CD8-positive, alpha-beta memory T cell (primary cell): ENCODE measurements at regions not wholly inside any gene's neighbourhood (a gene's known extent, or its start where the extent isn't known, plus 50 kb on each side); places are given as distances from the start of the nearest gene placed in this dataset.

Source experiments
- CTCF ChIA-PET: fragments of 350-600 bp; sonication (Branson Sonifier 250); formaldehyde crosslinking; loops from one replicate; lab custom pipeline; 2021; ENCODE audit warnings: antibody characterized with exemption; lab: Charles Lee
- POLR2A ChIA-PET: fragments of 350-600 bp; sonication (Branson Sonifier 250); formaldehyde crosslinking; loops from one replicate; lab custom pipeline; 2021; ENCODE audit warnings: antibody characterized with exemption; lab: Charles Lee
- DNase-seq, 5 donors: peaks; one replicate each; pipeline versions ENCODE4 v3.0.0 to v3.0.0-alpha.2; 2020 to 2022; ENCODE audit warnings: mixed read lengths in 1 of 5
- H3K27ac ChIP-seq: one replicate; pipeline ENCODE4 v1.7.0; 2013; ENCODE audit warnings: low read depth, mild to moderate bottlenecking, low read length, moderate library complexity
- H3K27me3 ChIP-seq: 2 replicates; pipeline ENCODE4 v1.7.0; 2013; ENCODE audit warnings: low read length, mild to moderate bottlenecking; ENCODE audit not compliant: insufficient read depth, poor library complexity, severe bottlenecking
- H3K36me3 ChIP-seq: 2 replicates; pipeline ENCODE4 v1.7.0; 2013; ENCODE audit warnings: mild to moderate bottlenecking, low read length, moderate library complexity; ENCODE audit not compliant: insufficient read depth
- H3K4me1 ChIP-seq: 2 replicates; pipeline ENCODE4 v1.7.0; 2013; ENCODE audit warnings: mild to moderate bottlenecking, low read length, moderate library complexity; ENCODE audit not compliant: insufficient read depth
- H3K4me3 ChIP-seq: 2 replicates; pipeline ENCODE4 v1.7.0; 2013; ENCODE audit warnings: mild to moderate bottlenecking, low read length
- H3K9me3 ChIP-seq: 2 replicates; pipeline ENCODE4 v1.7.0; 2013; ENCODE audit warnings: mild to moderate bottlenecking, low read length
- H3K27ac Mint-ChIP-seq, 8 donors: one replicate each; pipeline ENCODE4 v1.8.0; 2020 to 2021; ENCODE audit warnings: mixed read lengths in 8 of 8, mild to moderate bottlenecking in 6 of 8, inconsistent platforms in 3 of 8, moderate library complexity in 3 of 8
- H3K27me3 Mint-ChIP-seq, 2 donors: one replicate each; pipeline ENCODE4 v1.8.0; 2020 to 2021; ENCODE audit warnings: mixed read lengths in 2 of 2, mild to moderate bottlenecking in 1 of 2, moderate library complexity in 1 of 2
- H3K36me3 Mint-ChIP-seq, 3 donors: one replicate each; pipeline ENCODE4 v1.8.0; 2020 to 2021; ENCODE audit warnings: mixed read lengths in 3 of 3, inconsistent platforms in 1 of 3, mild to moderate bottlenecking in 1 of 3
- H3K4me1 Mint-ChIP-seq, 3 donors: one replicate each; pipeline ENCODE4 v1.8.0; 2020 to 2021; ENCODE audit warnings: mixed read lengths in 3 of 3, inconsistent platforms in 1 of 3, mild to moderate bottlenecking in 1 of 3
- H3K4me3 Mint-ChIP-seq, 7 donors: one replicate each; pipeline ENCODE4 v1.8.0; 2020 to 2021; ENCODE audit warnings: mixed read lengths in 7 of 7, mild to moderate bottlenecking in 6 of 7, moderate library complexity in 4 of 7, inconsistent platforms in 2 of 7
- H3K9me3 Mint-ChIP-seq, 5 donors: one replicate each; pipeline ENCODE4 v1.8.0; 2020 to 2022; ENCODE audit warnings: mixed read lengths in 5 of 5, mild to moderate bottlenecking in 3 of 5, moderate library complexity in 2 of 5, inconsistent platforms in 1 of 5

GRCh38 chr17:36661047-36661666, 59.8 kb downstream of the MRM1 start:
- POLR2A ChIA-PET, result no interaction called here
- no peaks in the 10 kb centered on the region for H3K36me3 ChIP-seq
- no peak overlapping the region for H3K27ac Mint-ChIP-seq
- no peak overlapping the region for H3K4me3 ChIP-seq
- H3K27me3 Mint-ChIP-seq, result peaks cover 29 to 52% of the 10 kb centered on the region in 2 donors
- no peak overlapping the region for H3K4me3 Mint-ChIP-seq
- H3K27ac ChIP-seq, result no peak overlapping the region
- no peaks in the 10 kb centered on the region for H3K4me1 ChIP-seq
- H3K36me3 Mint-ChIP-seq, result peaks cover 0 to 2% (median 0%) of the 10 kb centered on the region in 3 donors
- peaks cover 12% of the 10 kb centered on the region for H3K27me3 ChIP-seq
- no peak for DNase-seq
- no peaks in the 10 kb centered on the region for H3K9me3 ChIP-seq
- H3K4me1 Mint-ChIP-seq, result peaks cover 4 to 12% (median 5%) of the 10 kb centered on the region in 3 donors
- H3K9me3 Mint-ChIP-seq, result no peaks in the 10 kb centered on the region
- CTCF ChIA-PET, result interaction anchor here (1.6 kb wide), 1 partner anchor 32 kb away, joined by 3 read pairs; no protein-coding TSS in a partner anchor

DNA sequence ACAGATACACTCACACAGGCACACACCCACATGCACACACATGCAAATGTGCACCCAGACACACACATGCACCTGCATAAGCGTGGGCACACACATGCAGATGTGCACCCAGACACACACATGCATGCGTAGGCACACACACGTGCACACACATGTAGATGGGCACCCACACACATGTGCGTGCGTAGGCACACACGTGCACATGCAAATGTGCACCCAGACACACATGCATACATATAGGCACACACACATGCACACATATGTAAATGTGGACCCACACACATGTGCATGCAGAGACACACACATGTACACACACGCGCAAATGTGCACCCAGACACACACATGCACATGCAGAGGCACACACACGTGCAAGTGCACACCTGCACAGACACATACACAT, 60.3 kb downstream of the MRM1 start:
- Histone ChIP-seq H3K4me1 (no peaks in the 10 kb centered on the region), H3K27me3 (peaks cover 7% of the 10 kb centered on the region), H3K27ac (no peak overlapping the region), H3K36me3 (no peaks in the 10 kb centered on the region), H3K4me3 (no peak overlapping the region), H3K9me3 (no peaks in the 10 kb centered on the region)
- peaks cover 0 to 2% (median 0%) of the 10 kb centered on the region in 3 donors for H3K36me3 Mint-ChIP-seq
- H3K9me3 Mint-ChIP-seq, result no peaks in the 10 kb centered on the region
- H3K27ac Mint-ChIP-seq, result peak overlapping the region in 1 of 8 donors; percentile 52
- H3K27me3 Mint-ChIP-seq, result peaks cover 25 to 48% of the 10 kb centered on the region in 2 donors
- peaks cover 2 to 10% (median 3%) of the 10 kb centered on the region in 3 donors for H3K4me1 Mint-ChIP-seq
- no peak overlapping the region for H3K4me3 Mint-ChIP-seq
- POLR2A ChIA-PET, result no interaction called here
- no peak for DNase-seq
- CTCF ChIA-PET, result interaction anchor here (1.6 kb wide), 1 partner anchor 33 kb away, joined by 3 read pairs; no protein-coding TSS in a partner anchor

DNA sequence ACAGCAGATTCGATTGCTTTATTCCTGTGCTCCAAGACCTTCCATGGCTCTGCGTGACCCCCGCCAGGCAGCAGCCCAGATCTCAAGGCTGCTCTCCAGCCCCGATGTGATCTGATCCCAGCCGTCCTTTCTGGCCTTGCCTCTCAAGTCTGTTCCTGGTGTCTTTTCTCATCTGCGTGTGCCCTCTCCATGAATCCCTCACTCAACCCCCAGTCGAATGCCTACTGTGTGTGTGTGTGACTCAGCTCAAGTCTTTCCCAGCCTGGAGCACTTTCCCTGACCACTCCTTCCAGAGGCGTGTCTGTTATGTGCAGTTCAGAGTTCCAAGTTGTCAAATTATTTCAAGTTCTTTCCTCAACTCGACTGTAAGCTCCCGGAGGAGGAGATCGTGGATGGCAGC, 64.0 kb downstream of the MRM1 start:
- no peaks in the 10 kb centered on the region for H3K9me3 Mint-ChIP-seq
- H3K27ac ChIP-seq, result no peak overlapping the region
- CTCF ChIA-PET, result no interaction called here
- no peak overlapping the region for H3K4me3 ChIP-seq
- H3K9me3 ChIP-seq, result no peaks in the 10 kb centered on the region
- POLR2A ChIA-PET, result no interaction called here
- H3K36me3 ChIP-seq, result no peaks in the 10 kb centered on the region
- no peak overlapping the region for H3K4me3 Mint-ChIP-seq
- peaks cover 10 to 19% of the 10 kb centered on the region in 2 donors for H3K27me3 Mint-ChIP-seq
- peaks cover 0 to 2% (median 0%) of the 10 kb centered on the region in 3 donors for H3K36me3 Mint-ChIP-seq
- H3K27me3 ChIP-seq, result no peaks in the 10 kb centered on the region
- no peaks in the 10 kb centered on the region for H3K4me1 ChIP-seq
- H3K27ac Mint-ChIP-seq, result no peak overlapping the region
- H3K4me1 Mint-ChIP-seq, result no peaks in the 10 kb centered on the region
- no peak for DNase-seq

- no peaks in the 10 kb centered on the region for H3K9me3 Mint-ChIP-seq
- Histone ChIP-seq H3K4me1 (peaks cover 7% of the 10 kb centered on the region), H3K27me3 (no peaks in the 10 kb centered on the region), H3K4me3 (no peak overlapping the region), H3K9me3 (no peaks in the 10 kb centered on the region), H3K36me3 (no peaks in the 10 kb centered on the region), H3K27ac (no peak overlapping the region)
- ChIA-PET CTCF (interaction anchor here (1.0 kb wide), 1 partner anchor 8 kb away, joined by 3 read pairs; no protein-coding TSS in a partner anchor), POLR2A (no interaction called here)
- no peak for DNase-seq
- peaks cover 4 to 16% (median 15%) of the 10 kb centered on the region in 3 donors for H3K4me1 Mint-ChIP-seq
- H3K36me3 Mint-ChIP-seq, result peaks cover 0 to 2% (median 0%) of the 10 kb centered on the region in 3 donors
- no peak overlapping the region for H3K4me3 Mint-ChIP-seq
- peaks cover 9 to 11% of the 10 kb centered on the region in 2 donors for H3K27me3 Mint-ChIP-seq
- H3K27ac Mint-ChIP-seq, result no peak overlapping the region
Observed at GRCh38 chr17:36667922-36668321, 66.5 kb downstream of the MRM1 start.

GRCh38 chr17:36668824-36669223, 67.4 kb downstream of the MRM1 start:
- peaks cover 9% of the 10 kb centered on the region for H3K4me1 ChIP-seq
- Mint-ChIP-seq H3K27ac (peak overlapping the region in 1 of 8 donors; percentile 35), H3K4me3 (no peak overlapping the region), H3K9me3 (no peaks in the 10 kb centered on the region), H3K27me3 (peaks cover 7 to 11% of the 10 kb centered on the region in 2 donors), H3K36me3 (peaks cover 0 to 2% (median 0%) of the 10 kb centered on the region in 3 donors), H3K4me1 (peaks cover 11 to 25% (median 24%) of the 10 kb centered on the region in 3 donors)
- no peak for DNase-seq
- no peak overlapping the region for H3K27ac ChIP-seq
- H3K9me3 ChIP-seq, result no peaks in the 10 kb centered on the region
- no peak overlapping the region for H3K4me3 ChIP-seq
- H3K27me3 ChIP-seq, result no peaks in the 10 kb centered on the region
- no peaks in the 10 kb centered on the region for H3K36me3 ChIP-seq
- ChIA-PET CTCF (interaction anchor here (1.0 to 1.2 kb wide), 2 partner anchors 9 to 39 kb away, joined by 3 read pairs; no protein-coding TSS in a partner anchor), POLR2A (no interaction called here)

- DNase-seq, result no peak
- Mint-ChIP-seq H3K4me1 (peaks cover 34 to 48% (median 47%) of the 10 kb centered on the region in 3 donors), H3K36me3 (peaks cover 0 to 2% (median 0%) of the 10 kb centered on the region in 3 donors), H3K27ac (peak overlapping the region in 1 of 8 donors; percentile 12), H3K9me3 (no peaks in the 10 kb centered on the region), H3K4me3 (no peak overlapping the region), H3K27me3 (peaks cover 0 to 1% of the 10 kb centered on the region in 2 donors)
- CTCF ChIA-PET, result interaction anchor here (0.7 kb wide), 1 partner anchor 35 kb away, joined by 3 read pairs; no protein-coding TSS in a partner anchor
- H3K9me3 ChIP-seq, result no peaks in the 10 kb centered on the region
- peaks cover 28% of the 10 kb centered on the region for H3K4me1 ChIP-seq
- no peak overlapping the region for H3K4me3 ChIP-seq
- H3K27ac ChIP-seq, result no peak overlapping the region
- POLR2A ChIA-PET, result no interaction called here
- no peaks in the 10 kb centered on the region for H3K27me3 ChIP-seq
- no peaks in the 10 kb centered on the region for H3K36me3 ChIP-seq
Observed at GRCh38 chr17:36671144-36671543, 69.8 kb downstream of the MRM1 start.

- H3K27me3 ChIP-seq, result no peaks in the 10 kb centered on the region
- no peaks in the 10 kb centered on the region for H3K27me3 Mint-ChIP-seq
- H3K36me3 Mint-ChIP-seq, result peaks cover 0 to 2% (median 0%) of the 10 kb centered on the region in 3 donors
- ChIA-PET CTCF (no interaction called here), POLR2A (no interaction called here)
- H3K27ac ChIP-seq, result no peak overlapping the region
- H3K27ac Mint-ChIP-seq, result peak overlapping the region; percentile 3 to 56 (median 26)
- H3K9me3 ChIP-seq, result no peaks in the 10 kb centered on the region
- peaks cover 31% of the 10 kb centered on the region for H3K4me1 ChIP-seq
- H3K4me1 Mint-ChIP-seq, result peaks cover 39 to 55% (median 51%) of the 10 kb centered on the region in 3 donors
- no peaks in the 10 kb centered on the region for H3K36me3 ChIP-seq
- peak overlapping the region in 1 of 7 donors; percentile 0 for H3K4me3 Mint-ChIP-seq
- no peaks in the 10 kb centered on the region for H3K9me3 Mint-ChIP-seq
- H3K4me3 ChIP-seq, result no peak overlapping the region
- DNase-seq, result no peak
Observed at GRCh38 chr17:36672403-36672918, 71.1 kb downstream of the MRM1 start.

DNA sequence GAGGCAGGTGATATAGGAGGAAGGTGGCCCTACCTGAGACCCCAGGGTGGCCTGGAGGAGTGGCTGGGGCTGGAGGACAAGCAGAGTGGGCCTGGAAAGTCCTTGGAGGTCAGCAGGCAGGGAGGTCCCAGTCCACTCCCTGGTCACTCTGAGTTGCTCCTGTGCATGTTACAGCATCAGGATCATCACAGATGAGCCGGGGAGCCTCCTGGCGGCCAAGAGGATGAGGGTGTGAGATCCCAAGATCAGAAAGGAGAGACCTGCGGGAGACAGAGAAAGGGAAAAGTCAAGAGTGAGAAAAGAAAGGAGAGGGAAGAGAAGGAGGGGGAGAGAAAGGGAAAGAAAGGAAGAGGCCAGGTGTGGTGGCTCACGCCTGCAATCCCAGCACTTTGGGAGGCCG, 71.7 kb downstream of the MRM1 start:
- H3K4me3 Mint-ChIP-seq, result peak overlapping the region in 3 of 7 donors; percentile 0 to 40 (median 32)

More for the DNA sequence above, 71.7 kb downstream of the MRM1 start:
- Mint-ChIP-seq H3K9me3 (no peaks in the 10 kb centered on the region), H3K4me1 (peaks cover 39 to 55% (median 51%) of the 10 kb centered on the region in 3 donors), H3K27ac (peak overlapping the region in 7 of 8 donors; percentile 17 to 56 (median 38)), H3K27me3 (no peaks in the 10 kb centered on the region), H3K36me3 (peaks cover 0 to 2% (median 0%) of the 10 kb centered on the region in 3 donors)
- Histone ChIP-seq H3K36me3 (no peaks in the 10 kb centered on the region), H3K4me3 (no peak overlapping the region), H3K27ac (no peak overlapping the region), H3K27me3 (no peaks in the 10 kb centered on the region), H3K4me1 (peaks cover 31% of the 10 kb centered on the region), H3K9me3 (no peaks in the 10 kb centered on the region)
- no peak for DNase-seq
- POLR2A ChIA-PET, result no interaction called here
- CTCF ChIA-PET, result no interaction called here
